ENCODE measurements at regions not wholly inside any gene's neighbourhood (a gene's known extent, or its start where the extent isn't known, plus 50 kb on each side); places are given as distances from the start of the nearest gene placed in this dataset.

GRCh38 chr17:10931133-10931532 lies 93.2 kb upstream of the PIRT start:
- ChIA-PET POLR2A (no interaction called here), RAD21 (ENCODE audit: unreplicated experiment) (no interaction called here), CTCF (no interaction called here), SMC1A (ENCODE audit: uncharacterized antibody, unreplicated experiment) (no interaction called here)
- intact Hi-C loops (cut with micrococcal nuclease; ENCODE audit: unreplicated experiment) = no loop called here
- Histone ChIP-seq H3K27ac (ENCODE audit: control insufficient read depth, insufficient read depth) (no peak overlapping the region), H2AFZ (ENCODE audit: control insufficient read depth, low read depth, low read length) (no peak overlapping the region), H3K4me2 (ENCODE audit: control insufficient read depth, insufficient read depth) (no peak overlapping the region), H3K9me3 (replicated peaks; ENCODE audit: control insufficient read depth, insufficient read depth, low read length) (no peaks in the 10 kb centered on the region), H3K4me1 (ENCODE audit: control insufficient read depth, insufficient read depth, low read length) (no peaks in the 10 kb centered on the region), H3K36me3 (ENCODE audit: control insufficient read depth in 2 of 2, insufficient read depth in 2 of 2, low read length in 1 of 2) (no peaks in the 10 kb centered on the region), H4K20me1 (ENCODE audit: control insufficient read depth, insufficient read depth) (no peaks in the 10 kb centered on the region), H3K79me2 (ENCODE audit: control insufficient read depth, insufficient read depth, low read length) (no peaks in the 10 kb centered on the region), H3K4me3 (no peak overlapping the region), H3K27me3 (replicated peaks in 1 of 2; ENCODE audit: control insufficient read depth in 2 of 2, insufficient read depth in 2 of 2, low read length in 1 of 2) (no peaks in the 10 kb centered on the region), H3K9ac (ENCODE audit: control insufficient read depth, insufficient read depth, low read length) (no peak overlapping the region)
- TF ChIP-seq NBN (IDR thresholded peaks at IDR 0.05) (no peak), BHLHE40 (IDR thresholded peaks at IDR 0.05; ENCODE audit: borderline replicate concordance in 1 of 2, low read depth in 2 of 2, low read length in 1 of 2) (no peak), CEBPZ (IDR thresholded peaks at IDR 0.05; ENCODE audit: low read depth, low read length) (no peak), SMC3 (IDR thresholded peaks at IDR 0.05; ENCODE audit: borderline replicate concordance, low read length) (no peak), ZBTB33 (IDR thresholded peaks at IDR 0.05) (no peak), EP300 (IDR thresholded peaks at IDR 0.05; ENCODE audit: borderline replicate concordance in 1 of 2, control insufficient read depth in 1 of 2, low read depth in 2 of 2, low read length in 2 of 2) (no peak), MTA2 (IDR thresholded peaks at IDR 0.05; ENCODE audit: low read depth) (no peak), MYB (IDR thresholded peaks at IDR 0.05; ENCODE audit: borderline replicate concordance, low read depth, low read length) (no peak), RB1 (IDR thresholded peaks at IDR 0.05; ENCODE audit: borderline replicate concordance) (no peak), SMARCA5 (IDR thresholded peaks at IDR 0.05) (no peak), ZBED1 (IDR thresholded peaks at IDR 0.05; ENCODE audit: borderline replicate concordance) (no peak), ETV6 (conservative IDR thresholded peaks at IDR 0.05 in 1 of 2, IDR thresholded peaks at IDR 0.05 in 1 of 2; ENCODE audit: borderline replicate concordance in 1 of 2, low read depth in 1 of 2) (no peak), KDM1A (IDR thresholded peaks at IDR 0.05; ENCODE audit: borderline replicate concordance) (no peak)
- ATAC-seq (no peak), DNase-seq (ENCODE audit: low read depth, low spot score) (no peak), FAIRE-seq (no peak)
- in situ Hi-C loops (cut with MboI) = loop anchor here (25.0 kb wide), 1 partner anchor 206 kb away; no protein-coding TSS in a partner anchor
- 0% methylated on average over 3 of the region's 3 CpGs for WGBS (ENCODE audit: insufficient coverage, insufficient replicate concordance, low lambda C conversion rate, missing lambda C conversion rate)
- BruUV-seq (replicated peaks) = no TSS peak
